Activated CD4-positive, alpha-beta T cell treated with anti-CD3 and anti-CD28 coated beads for 36 hours (primary cell): ENCODE measurements at regions not wholly inside any gene's neighbourhood (a gene's known extent, or its start where the extent isn't known, plus 50 kb on each side); places are given as distances from the start of the nearest gene placed in this dataset.

Experiments used
- ATAC-seq: fragments of 200-7000 bp; cut with Tn5 transposase; one replicate; pipeline ENCODE4 v1.10.0; 2021; ENCODE audit warnings: mild to moderate bottlenecking, moderate library complexity
- CTCF ChIA-PET: fragments of 350-600 bp; sonication (Branson Sonifier 250); formaldehyde crosslinking; loops from one replicate; lab custom pipeline; 2021; ENCODE audit warnings: antibody characterized with exemption; lab: Charles Lee
- POLR2A ChIA-PET: fragments of 350-600 bp; sonication (Branson Sonifier 250); formaldehyde crosslinking; loops from one replicate; lab custom pipeline; 2021; ENCODE audit warnings: antibody characterized with exemption, inconsistent platforms; lab: Charles Lee
- DNase-seq: peaks from one replicate; pipeline ENCODE4 v3.0.0-alpha.2; 2020
- H3K27ac Mint-ChIP-seq: one replicate; pipeline ENCODE4 v1.8.0; 2021; ENCODE audit warnings: mixed read lengths
- H3K27me3 Mint-ChIP-seq: one replicate; pipeline ENCODE4 v1.8.0; 2021; ENCODE audit warnings: mixed read lengths
- H3K36me3 Mint-ChIP-seq: one replicate; pipeline ENCODE4 v1.8.0; 2021; ENCODE audit warnings: low read depth, mixed read lengths
- H3K4me1 Mint-ChIP-seq: one replicate; pipeline ENCODE4 v1.8.0; 2021; ENCODE audit warnings: mixed read lengths
- H3K4me3 Mint-ChIP-seq: one replicate; pipeline ENCODE4 v1.8.0; 2021; ENCODE audit warnings: mild to moderate bottlenecking, moderate library complexity, mixed read lengths
- H3K9me3 Mint-ChIP-seq: one replicate; pipeline ENCODE4 v1.8.0; 2021; ENCODE audit warnings: low read depth, mixed read lengths
- intact Hi-C, 2 experiments: fragments of 100-400 bp; cut with DNase I in 1 of 2; cut with micrococcal nuclease in 1 of 2; formaldehyde crosslinking; loops; one replicate each; pipeline versions ENCODE4 v1.14.2 to v1.15.1; 2022 to 2024; cut with DNase I, micrococcal nuclease

DNA sequence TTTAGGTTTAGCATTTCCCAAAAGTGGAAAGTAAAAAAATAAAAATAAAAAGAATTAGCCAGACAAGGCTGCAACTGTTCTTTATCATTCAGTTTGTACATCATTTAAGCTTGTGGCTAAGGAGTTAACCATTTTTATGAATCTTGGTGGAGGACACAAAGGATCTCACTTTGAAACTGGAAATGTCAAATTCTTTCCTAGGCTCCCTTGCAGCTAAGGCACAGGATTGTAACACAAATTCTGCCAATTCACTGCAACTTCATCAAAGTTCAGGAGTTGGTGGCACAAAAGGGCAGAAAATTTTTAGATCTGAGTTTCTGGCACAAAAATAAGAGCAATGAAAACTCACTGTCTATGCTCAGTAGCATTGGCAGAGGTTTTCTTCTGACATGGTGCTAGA lies 211.2 kb upstream of the SYT10 start:
- CTCF ChIA-PET: no interaction called here
- intact Hi-C loops: no loop called here
- Mint-ChIP-seq H3K4me3 (no peak overlapping the region), H3K27me3 (no peaks in the 10 kb centered on the region), H3K4me1 (no peaks in the 10 kb centered on the region), H3K27ac (no peak overlapping the region), H3K36me3 (no peaks in the 10 kb centered on the region), H3K9me3 (peaks cover 8% of the 10 kb centered on the region)
- POLR2A ChIA-PET: no interaction called here
- no peak for ATAC-seq
- no peak for DNase-seq

DNA sequence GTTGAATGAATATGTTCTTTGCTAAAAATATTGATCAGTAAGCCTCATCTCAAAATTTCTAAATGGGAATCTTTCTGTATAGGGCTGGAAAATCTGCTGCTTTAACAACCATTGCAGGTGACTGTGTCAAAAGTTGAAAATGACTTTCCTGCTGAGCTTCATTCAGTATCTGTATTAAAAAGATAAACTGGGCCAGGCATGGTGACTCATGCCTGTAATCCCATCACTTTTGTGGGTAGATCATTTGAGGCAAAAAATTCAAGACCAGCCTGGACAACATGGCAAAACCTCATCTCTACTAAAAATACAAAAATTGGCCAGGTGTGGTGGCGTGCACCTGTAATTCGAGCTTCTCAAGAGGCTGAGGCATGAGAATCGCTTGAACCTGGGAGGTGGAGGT lies 213.7 kb upstream of the SYT10 start:
- ATAC-seq (no peak), DNase-seq (no peak)
- H3K27me3 Mint-ChIP-seq: no peaks in the 10 kb centered on the region
- intact Hi-C loops: no loop called here
- ChIA-PET CTCF (no interaction called here), POLR2A (no interaction called here)
- peaks cover 6% of the 10 kb centered on the region for H3K9me3 Mint-ChIP-seq
- H3K27ac Mint-ChIP-seq: no peak overlapping the region
- no peak overlapping the region for H3K4me3 Mint-ChIP-seq
- no peaks in the 10 kb centered on the region for H3K36me3 Mint-ChIP-seq
- H3K4me1 Mint-ChIP-seq: no peaks in the 10 kb centered on the region

DNA sequence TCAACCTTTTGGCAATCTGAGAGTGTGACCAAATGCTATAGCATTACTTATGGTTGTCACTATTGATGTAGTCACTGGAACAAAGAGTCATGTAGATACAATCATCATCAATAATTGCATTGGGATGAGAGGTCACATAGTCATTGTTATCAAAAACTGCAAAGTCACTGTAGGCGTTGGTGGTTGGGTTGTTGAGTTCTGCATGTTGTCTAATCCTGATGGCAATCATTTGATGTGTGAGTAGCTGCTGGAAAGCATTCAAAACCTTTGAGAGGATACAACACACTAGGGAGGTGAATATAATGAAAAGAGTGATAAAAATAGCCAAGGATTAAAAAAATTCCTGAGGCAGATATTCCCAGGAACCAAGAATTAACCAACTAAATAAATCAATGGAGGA lies 214.7 kb upstream of the SYT10 start:
- Mint-ChIP-seq H3K4me3 (no peak overlapping the region), H3K9me3 (peaks cover 3% of the 10 kb centered on the region), H3K36me3 (no peaks in the 10 kb centered on the region), H3K27ac (no peak overlapping the region), H3K27me3 (no peaks in the 10 kb centered on the region), H3K4me1 (no peaks in the 10 kb centered on the region)
- intact Hi-C loops: no loop called here
- DNase-seq: no peak
- ATAC-seq: no peak
- ChIA-PET CTCF (interaction anchor here (1.2 kb wide), 1 partner anchor 10 kb away, joined by 5 read pairs; no protein-coding TSS in a partner anchor), POLR2A (no interaction called here)

DNA sequence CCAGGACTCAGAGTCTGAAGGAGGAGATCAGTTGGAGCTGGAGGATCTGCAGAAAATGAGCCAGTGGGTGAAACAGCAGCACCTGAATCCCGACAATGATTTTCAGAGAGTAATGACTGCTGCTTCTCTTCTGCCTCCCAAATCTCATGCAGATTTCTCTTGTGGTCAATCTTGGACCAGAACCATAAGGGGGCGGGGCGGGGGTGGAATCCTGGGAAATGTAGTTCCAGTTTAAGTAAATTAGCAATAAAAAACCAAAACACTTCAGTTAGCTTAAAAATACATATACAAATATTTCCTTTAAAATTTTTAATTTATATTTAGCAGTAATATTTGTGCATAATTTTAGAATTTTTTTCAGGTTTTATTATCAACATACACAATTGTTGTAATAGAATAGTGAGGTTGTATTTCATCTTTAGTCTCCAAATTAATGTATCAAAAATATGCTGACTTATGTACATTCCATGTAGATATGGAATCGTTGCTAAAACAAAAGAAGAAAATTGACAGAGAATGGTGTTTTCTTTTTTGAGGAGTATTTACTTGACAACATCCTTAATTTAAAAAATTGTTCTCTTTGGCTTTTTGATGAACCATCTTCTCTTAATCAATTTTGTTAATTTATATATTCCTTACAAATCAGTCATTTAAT lies 223.5 kb upstream of the SYT10 start:
- Mint-ChIP-seq H3K27ac (no peak overlapping the region), H3K9me3 (peaks cover 2% of the 10 kb centered on the region), H3K36me3 (no peaks in the 10 kb centered on the region), H3K4me3 (no peak overlapping the region), H3K4me1 (no peaks in the 10 kb centered on the region), H3K27me3 (no peaks in the 10 kb centered on the region)
- DNase-seq: no peak
- intact Hi-C loops: no loop called here
- POLR2A ChIA-PET: no interaction called here
- CTCF ChIA-PET: no interaction called here
- no peak for ATAC-seq

DNA sequence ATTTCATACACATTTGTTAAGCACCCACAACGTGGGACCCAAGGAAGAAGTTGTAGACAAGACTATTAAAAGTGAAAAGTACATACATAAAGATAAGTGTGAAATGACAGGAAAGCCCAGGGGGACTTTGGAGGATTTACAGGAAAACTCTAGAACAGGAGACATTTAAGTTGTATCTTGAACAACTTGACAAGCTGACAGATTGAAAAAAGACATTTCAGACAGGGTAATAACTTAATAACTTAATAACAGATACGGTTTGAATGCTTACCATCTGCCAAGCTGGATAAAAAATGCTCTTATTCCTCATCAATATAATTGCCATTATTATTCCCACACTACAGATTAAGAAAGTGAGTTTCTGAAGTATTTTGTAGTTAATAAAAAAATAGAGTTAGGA lies 229.7 kb upstream of the SYT10 start:
- Mint-ChIP-seq H3K36me3 (no peaks in the 10 kb centered on the region), H3K4me1 (no peaks in the 10 kb centered on the region), H3K4me3 (no peak overlapping the region), H3K9me3 (peaks cover 2% of the 10 kb centered on the region), H3K27ac (no peak overlapping the region), H3K27me3 (no peaks in the 10 kb centered on the region)
- intact Hi-C loops: no loop called here
- POLR2A ChIA-PET: no interaction called here
- DNase-seq (no peak), ATAC-seq (no peak)
- CTCF ChIA-PET: no interaction called here

DNA sequence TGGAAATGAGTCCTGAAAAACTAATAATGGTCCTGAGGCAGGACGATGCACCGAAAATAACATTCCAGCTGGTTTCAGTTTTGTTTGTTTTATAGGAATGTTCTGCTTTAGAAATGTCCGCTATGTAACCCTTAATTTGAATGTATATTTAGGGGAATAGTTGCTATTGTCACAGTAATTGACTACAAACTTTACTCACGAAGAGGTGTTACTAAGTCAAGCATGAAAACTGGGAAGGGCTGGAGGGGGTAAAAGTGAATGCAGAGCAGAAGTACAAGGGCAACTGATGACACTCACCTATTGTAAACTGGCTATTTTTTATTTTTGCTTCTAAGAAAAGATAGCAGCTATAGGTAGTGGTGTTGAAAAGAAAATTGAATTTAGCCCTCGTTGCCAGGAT lies 230.7 kb upstream of the SYT10 start:
- Mint-ChIP-seq H3K27ac (no peak overlapping the region), H3K9me3 (peaks cover 2% of the 10 kb centered on the region), H3K4me1 (no peaks in the 10 kb centered on the region), H3K27me3 (no peaks in the 10 kb centered on the region), H3K4me3 (no peak overlapping the region), H3K36me3 (no peaks in the 10 kb centered on the region)
- CTCF ChIA-PET: interaction anchor here (0.6 kb wide), 1 partner anchor 10 kb away, joined by 3 read pairs; no protein-coding TSS in a partner anchor
- POLR2A ChIA-PET: no interaction called here
- ATAC-seq (no peak), DNase-seq (no peak)
- intact Hi-C loops: no loop called here

DNA sequence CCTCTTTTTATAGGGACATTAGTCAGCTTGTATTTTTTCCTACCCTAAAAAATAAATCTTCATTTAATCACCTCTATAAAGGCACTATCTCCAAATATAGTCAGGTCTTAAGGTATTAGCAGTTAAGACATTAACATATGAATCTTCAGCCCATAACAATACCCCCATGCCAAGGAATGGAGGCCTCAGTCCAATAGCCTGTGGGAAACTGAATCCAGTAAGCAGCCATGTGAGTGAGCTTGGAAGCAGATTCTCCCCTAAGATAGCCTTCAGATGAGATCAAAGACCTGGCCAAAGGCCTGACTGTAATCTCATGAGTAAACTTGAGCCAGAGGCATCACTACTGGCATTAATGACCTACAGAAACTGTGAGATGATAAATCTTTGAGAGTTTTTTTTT lies 232.1 kb upstream of the SYT10 start:
- intact Hi-C loops: no loop called here
- peaks cover 2% of the 10 kb centered on the region for H3K9me3 Mint-ChIP-seq
- ATAC-seq (no peak), DNase-seq (no peak)
- H3K27me3 Mint-ChIP-seq: no peaks in the 10 kb centered on the region
- H3K27ac Mint-ChIP-seq: no peak overlapping the region
- no peaks in the 10 kb centered on the region for H3K36me3 Mint-ChIP-seq
- no peak overlapping the region for H3K4me3 Mint-ChIP-seq
- no peaks in the 10 kb centered on the region for H3K4me1 Mint-ChIP-seq
- ChIA-PET POLR2A (no interaction called here), CTCF (no interaction called here)

DNA sequence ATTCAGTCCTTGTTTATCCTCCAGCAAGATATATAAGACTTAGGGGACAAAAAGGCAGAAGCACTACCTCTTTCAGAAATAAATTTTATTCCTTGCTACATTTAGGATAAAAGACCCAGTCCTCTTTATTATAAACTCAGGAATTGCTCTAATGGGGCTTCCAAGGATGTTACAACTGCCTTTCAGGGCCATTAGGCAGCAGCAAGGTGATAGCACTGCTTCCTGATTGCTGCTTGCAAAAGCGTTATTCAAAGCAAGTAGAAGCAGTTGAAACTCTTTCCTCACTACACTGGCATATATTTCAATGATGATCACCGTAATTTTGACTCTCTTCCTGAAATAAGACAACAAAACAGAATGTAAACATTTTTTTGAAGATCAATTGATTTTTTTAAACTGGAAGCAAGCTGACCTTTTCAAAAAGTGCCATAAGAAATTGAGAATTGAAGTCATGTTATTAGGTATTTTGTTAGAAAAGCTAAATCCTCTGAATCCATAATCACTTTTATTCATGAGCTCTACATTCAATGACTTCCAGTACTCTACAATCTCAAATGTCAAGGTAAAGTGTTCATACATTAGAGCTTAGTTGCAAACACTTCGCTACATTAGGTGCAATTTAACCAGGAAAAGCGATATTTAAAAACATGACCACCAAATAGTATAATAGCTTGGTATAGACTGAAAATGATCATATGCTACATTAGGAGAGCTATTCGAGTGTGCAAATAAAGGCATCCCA lies 233.4 kb upstream of the SYT10 start:
- Mint-ChIP-seq H3K36me3 (no peaks in the 10 kb centered on the region), H3K27ac (no peak overlapping the region), H3K9me3 (peaks cover 2% of the 10 kb centered on the region), H3K4me3 (no peak overlapping the region), H3K27me3 (no peaks in the 10 kb centered on the region), H3K4me1 (no peaks in the 10 kb centered on the region)
- intact Hi-C loops: no loop called here
- POLR2A ChIA-PET: no interaction called here
- DNase-seq (no peak), ATAC-seq (no peak)
- CTCF ChIA-PET: no interaction called here

DNA sequence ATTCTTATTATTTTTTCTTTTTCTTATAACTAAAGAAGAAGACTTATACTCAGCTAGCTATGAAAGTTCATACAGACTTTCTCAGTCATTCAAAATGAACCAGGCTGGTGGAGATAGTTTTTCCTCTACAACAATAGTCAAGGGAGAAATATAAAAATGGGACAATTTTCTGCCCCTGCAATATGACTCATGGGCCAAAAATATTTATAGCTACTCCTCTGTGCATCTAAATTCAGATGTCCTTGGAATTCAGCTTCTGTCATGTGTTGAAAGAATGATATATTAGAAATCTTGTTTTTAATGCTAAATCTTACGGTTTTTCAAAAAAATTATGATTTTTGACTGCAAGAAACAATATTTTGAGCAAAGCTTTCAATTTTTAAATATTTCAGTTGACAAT lies 237.2 kb upstream of the SYT10 start:
- no peak for ATAC-seq
- peaks cover 2% of the 10 kb centered on the region for H3K9me3 Mint-ChIP-seq
- intact Hi-C loops: no loop called here
- CTCF ChIA-PET: no interaction called here
- H3K4me3 Mint-ChIP-seq: no peak overlapping the region
- no peaks in the 10 kb centered on the region for H3K4me1 Mint-ChIP-seq
- POLR2A ChIA-PET: no interaction called here
- no peaks in the 10 kb centered on the region for H3K36me3 Mint-ChIP-seq
- H3K27ac Mint-ChIP-seq: no peak overlapping the region
- no peak for DNase-seq
- no peaks in the 10 kb centered on the region for H3K27me3 Mint-ChIP-seq

DNA sequence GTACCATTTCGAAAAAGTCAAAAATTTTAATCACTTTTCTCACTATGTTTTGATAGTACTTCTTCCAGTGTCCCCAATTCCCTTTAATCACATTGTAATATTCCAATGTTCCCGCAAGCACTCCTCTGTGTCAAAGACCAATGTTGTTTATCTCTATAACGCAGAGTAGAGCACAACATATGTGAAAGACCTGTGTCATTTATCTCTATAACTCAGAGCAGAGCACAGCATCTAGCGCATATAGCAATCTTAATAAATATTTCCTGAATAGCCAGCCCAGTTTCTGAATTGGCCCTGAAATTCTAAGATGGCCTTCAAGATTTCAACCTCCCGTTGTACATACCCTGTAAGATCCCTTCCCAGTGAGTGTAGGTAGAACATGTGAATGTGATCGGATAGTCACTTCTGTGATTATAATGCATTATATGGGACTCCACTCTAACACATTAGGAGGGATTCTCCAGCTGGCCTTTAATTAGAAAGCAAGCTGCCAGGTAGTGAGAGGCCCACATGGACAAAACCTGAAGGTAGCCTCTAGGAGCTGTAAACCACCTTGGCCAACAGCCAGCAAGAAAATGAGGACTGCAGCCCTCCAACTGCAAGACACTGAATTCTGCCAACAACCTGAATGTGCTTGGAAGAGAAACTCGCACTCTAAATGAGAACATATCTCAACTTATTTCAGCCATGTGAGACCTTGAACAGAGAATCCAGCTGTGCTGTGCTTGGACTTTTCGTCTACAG lies 238.8 kb upstream of the SYT10 start:
- intact Hi-C loops: no loop called here
- no peak for ATAC-seq
- CTCF ChIA-PET: no interaction called here

DNA sequence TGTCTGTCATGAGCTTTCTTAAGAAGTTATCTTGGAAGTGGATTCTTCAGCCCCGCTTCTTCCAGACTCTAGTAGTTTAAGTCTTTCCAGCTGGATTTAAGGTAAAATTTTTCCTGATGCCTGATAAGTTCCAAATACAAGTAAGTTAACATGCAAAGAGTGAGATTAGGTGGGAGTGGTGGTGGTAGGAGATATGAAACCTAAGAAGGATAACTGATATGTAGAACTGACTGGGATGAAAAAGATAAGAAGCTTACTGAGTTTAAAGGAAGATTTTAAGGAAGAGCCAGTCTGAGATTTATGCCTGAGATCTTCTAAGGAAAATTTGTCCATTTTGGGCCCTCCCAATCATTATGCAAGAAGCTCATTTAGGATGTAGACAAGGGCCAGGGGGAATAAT lies 250.9 kb upstream of the SYT10 start:
- Mint-ChIP-seq H3K27me3 (no peaks in the 10 kb centered on the region), H3K36me3 (no peaks in the 10 kb centered on the region), H3K4me3 (no peak overlapping the region), H3K4me1 (no peaks in the 10 kb centered on the region), H3K9me3 (peaks cover 5% of the 10 kb centered on the region), H3K27ac (no peak overlapping the region)
- ChIA-PET CTCF (no interaction called here), POLR2A (no interaction called here)
- intact Hi-C loops: no loop called here
- ATAC-seq: no peak
- DNase-seq: no peak

More for the DNA sequence above, 238.8 kb upstream of the SYT10 start:
- Mint-ChIP-seq H3K27me3 (no peaks in the 10 kb centered on the region), H3K9me3 (peaks cover 2% of the 10 kb centered on the region), H3K36me3 (no peaks in the 10 kb centered on the region), H3K4me3 (no peak overlapping the region), H3K4me1 (no peaks in the 10 kb centered on the region), H3K27ac (no peak overlapping the region)
- POLR2A ChIA-PET: no interaction called here
- DNase-seq: no peak

DNA sequence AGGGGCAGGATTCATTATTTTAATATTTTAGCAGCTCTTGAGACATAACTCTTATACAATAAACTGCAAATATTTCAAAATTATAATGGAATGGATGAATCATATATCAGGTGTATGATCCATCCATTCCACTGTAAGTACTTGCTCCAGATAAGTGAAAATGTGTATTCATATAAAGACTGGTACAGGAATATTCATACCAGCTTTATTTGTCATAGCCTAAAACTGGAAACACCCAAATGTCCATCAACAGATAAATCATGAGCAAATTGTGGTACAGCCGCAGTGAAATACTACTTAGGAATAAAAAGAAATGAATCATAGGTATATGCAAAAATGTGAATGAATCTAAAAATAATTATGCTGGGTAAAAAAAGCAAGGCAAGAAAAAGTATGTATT lies 263.6 kb upstream of the SYT10 start:
- DNase-seq (no peak), ATAC-seq (no peak)
- no peaks in the 10 kb centered on the region for H3K9me3 Mint-ChIP-seq
- no peaks in the 10 kb centered on the region for H3K36me3 Mint-ChIP-seq
- intact Hi-C loops: no loop called here
- H3K4me3 Mint-ChIP-seq: no peak overlapping the region
- ChIA-PET CTCF (interaction anchor here (0.6 kb wide), 1 partner anchor 294 kb away, joined by 3 read pairs; no protein-coding TSS in a partner anchor), POLR2A (interaction anchor here (0.6 kb wide), 1 partner anchor 833 kb away, joined by 4 read pairs; no protein-coding TSS in a partner anchor)
- H3K4me1 Mint-ChIP-seq: no peaks in the 10 kb centered on the region
- no peaks in the 10 kb centered on the region for H3K27me3 Mint-ChIP-seq
- H3K27ac Mint-ChIP-seq: no peak overlapping the region
